Stimulated activated memory B cell treated with anti-CD40 and anti-IgM and Interleukin-4, amounts not matched to agents 10 μg/mL and 1 μg/mL and 100 μg/mL, for 72 hours (primary cell): ENCODE measurements at regions not wholly inside any gene's neighbourhood (a gene's known extent, or its start where the extent isn't known, plus 50 kb on each side); places are given as distances from the start of the nearest gene placed in this dataset.

Experiments
- ATAC-seq: fragments of 150-1000 bp; cut with Tn5 transposase; 2 replicates; pipeline ENCODE4 v1.10.0; 2021
- H3K27ac Mint-ChIP-seq: one replicate; pipeline ENCODE4 v1.8.0; 2022; ENCODE audit warnings: mild to moderate bottlenecking, mixed read lengths
- H3K27me3 Mint-ChIP-seq: one replicate; pipeline ENCODE4 v1.8.0; 2022; ENCODE audit warnings: mixed read lengths
- H3K36me3 Mint-ChIP-seq: one replicate; pipeline ENCODE4 v1.8.0; 2022; ENCODE audit warnings: mixed read lengths
- H3K4me1 Mint-ChIP-seq: one replicate; pipeline ENCODE4 v1.8.0; 2022; ENCODE audit warnings: mixed read lengths
- H3K4me3 Mint-ChIP-seq: one replicate; pipeline ENCODE4 v1.8.0; 2022; ENCODE audit warnings: mild to moderate bottlenecking, moderate library complexity, mixed read lengths
- H3K9me3 Mint-ChIP-seq: one replicate; pipeline ENCODE4 v1.8.0; 2022; ENCODE audit warnings: mixed read lengths

DNA sequence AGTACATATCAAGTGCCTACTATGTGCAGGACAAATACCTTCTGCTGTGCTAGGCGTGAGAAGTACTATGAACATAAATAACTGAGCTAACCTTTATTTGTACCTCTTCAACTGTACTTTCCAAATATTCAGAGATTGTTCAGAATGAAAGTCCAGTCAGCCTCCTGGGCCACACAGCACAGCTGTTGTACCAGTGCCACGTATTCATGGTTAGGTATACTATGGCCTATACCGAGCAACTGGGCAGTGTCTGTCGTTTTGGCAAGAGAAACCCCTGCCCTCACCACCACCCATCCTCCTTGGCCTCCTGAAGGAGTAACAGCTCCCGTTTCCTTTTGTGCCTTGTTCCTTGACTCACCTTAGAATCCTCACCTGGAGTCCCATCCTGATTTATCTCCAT is 53.0 kb downstream of the RASSF10 start:
- no peak overlapping the region for H3K27ac Mint-ChIP-seq
- H3K4me3 Mint-ChIP-seq = no peak overlapping the region

DNA sequence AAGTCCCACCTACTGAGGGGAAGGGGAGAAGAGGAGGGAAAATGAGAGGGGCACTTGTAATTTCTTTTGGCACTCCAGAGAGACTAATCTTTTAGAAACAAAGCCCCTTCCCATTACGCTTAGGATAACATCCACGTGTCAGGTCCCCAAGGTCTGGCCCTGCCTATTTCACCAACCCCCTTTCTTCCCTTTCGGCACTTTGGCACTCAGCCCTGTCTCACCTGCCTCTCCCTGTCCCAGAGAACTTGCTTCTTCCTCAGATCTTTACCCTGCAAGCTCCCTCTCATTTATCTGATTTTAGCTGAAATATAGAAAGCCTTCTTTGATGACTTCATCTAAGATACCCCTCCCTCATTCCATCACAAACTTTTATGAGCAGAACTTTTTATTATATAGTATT is 55.5 kb downstream of the RASSF10 start:
- peaks cover 8% of the 10 kb centered on the region for H3K27me3 Mint-ChIP-seq
- H3K4me3 Mint-ChIP-seq = no peak overlapping the region
- H3K27ac Mint-ChIP-seq = no peak overlapping the region
- H3K36me3 Mint-ChIP-seq = no peaks in the 10 kb centered on the region
- peaks cover 6% of the 10 kb centered on the region for H3K9me3 Mint-ChIP-seq
- no peaks in the 10 kb centered on the region for H3K4me1 Mint-ChIP-seq
- ATAC-seq = no peak

More for the DNA sequence above, 53.0 kb downstream of the RASSF10 start:
- Mint-ChIP-seq H3K27me3 (peaks cover 10% of the 10 kb centered on the region), H3K36me3 (no peaks in the 10 kb centered on the region), H3K9me3 (peaks cover 6% of the 10 kb centered on the region), H3K4me1 (no peaks in the 10 kb centered on the region)
- peak; percentile 41 for ATAC-seq

DNA sequence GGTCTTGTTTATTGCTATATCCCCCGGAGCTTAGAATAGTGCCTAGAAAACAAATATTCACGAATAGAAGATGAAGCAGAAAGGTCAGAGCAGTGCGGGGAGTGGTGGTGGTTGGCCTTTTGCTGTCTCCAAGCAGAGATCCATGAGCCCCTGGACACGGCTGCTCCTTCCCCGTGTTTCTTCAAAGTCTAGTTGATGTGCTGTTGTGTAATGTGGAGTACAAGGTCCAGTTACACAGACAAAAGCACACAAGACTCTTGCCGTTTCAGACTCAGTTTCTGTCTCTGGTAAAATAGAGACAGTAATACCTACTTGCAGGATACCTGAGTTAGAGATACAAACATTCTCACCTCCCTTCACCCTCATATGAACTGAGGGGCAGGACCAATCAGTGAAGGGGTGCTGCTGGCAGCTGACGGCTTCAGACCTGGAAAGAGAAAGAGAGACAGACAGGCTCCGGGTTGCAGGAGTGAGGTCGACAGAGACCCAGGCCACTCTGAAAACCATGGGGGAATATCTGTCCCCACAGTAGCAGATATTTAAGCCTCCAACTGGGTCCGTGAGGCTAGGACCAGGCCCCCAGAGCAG is 56.2 kb downstream of the RASSF10 start:
- peaks cover 8% of the 10 kb centered on the region for H3K27me3 Mint-ChIP-seq
- ATAC-seq = no peak
- peaks cover 6% of the 10 kb centered on the region for H3K9me3 Mint-ChIP-seq
- no peak overlapping the region for H3K4me3 Mint-ChIP-seq
- no peaks in the 10 kb centered on the region for H3K36me3 Mint-ChIP-seq
- H3K27ac Mint-ChIP-seq = no peak overlapping the region
- no peaks in the 10 kb centered on the region for H3K4me1 Mint-ChIP-seq

DNA sequence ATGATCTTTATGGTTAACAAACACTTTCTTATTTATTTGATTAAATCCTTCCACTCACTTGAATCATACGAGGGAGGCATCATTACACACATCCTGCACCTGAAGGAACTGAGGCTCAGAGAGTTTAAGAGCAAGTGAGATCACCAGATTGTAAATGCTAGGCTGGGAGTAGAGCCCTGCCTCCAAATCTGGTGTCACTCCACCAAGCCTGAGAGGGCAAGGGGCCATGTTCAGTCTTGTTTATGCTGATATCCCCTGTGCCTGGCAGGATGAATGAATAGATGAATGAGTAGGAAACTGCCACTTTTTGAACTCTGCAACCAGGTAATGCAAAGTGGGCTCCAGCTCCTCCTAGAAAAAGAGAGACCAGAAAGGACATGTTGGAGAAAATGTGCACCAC is 59.1 kb downstream of the RASSF10 start:
- Mint-ChIP-seq H3K4me1 (no peaks in the 10 kb centered on the region), H3K9me3 (peaks cover 3% of the 10 kb centered on the region), H3K4me3 (no peak overlapping the region), H3K36me3 (no peaks in the 10 kb centered on the region), H3K27me3 (peaks cover 8% of the 10 kb centered on the region), H3K27ac (no peak overlapping the region)
- no peak for ATAC-seq

DNA sequence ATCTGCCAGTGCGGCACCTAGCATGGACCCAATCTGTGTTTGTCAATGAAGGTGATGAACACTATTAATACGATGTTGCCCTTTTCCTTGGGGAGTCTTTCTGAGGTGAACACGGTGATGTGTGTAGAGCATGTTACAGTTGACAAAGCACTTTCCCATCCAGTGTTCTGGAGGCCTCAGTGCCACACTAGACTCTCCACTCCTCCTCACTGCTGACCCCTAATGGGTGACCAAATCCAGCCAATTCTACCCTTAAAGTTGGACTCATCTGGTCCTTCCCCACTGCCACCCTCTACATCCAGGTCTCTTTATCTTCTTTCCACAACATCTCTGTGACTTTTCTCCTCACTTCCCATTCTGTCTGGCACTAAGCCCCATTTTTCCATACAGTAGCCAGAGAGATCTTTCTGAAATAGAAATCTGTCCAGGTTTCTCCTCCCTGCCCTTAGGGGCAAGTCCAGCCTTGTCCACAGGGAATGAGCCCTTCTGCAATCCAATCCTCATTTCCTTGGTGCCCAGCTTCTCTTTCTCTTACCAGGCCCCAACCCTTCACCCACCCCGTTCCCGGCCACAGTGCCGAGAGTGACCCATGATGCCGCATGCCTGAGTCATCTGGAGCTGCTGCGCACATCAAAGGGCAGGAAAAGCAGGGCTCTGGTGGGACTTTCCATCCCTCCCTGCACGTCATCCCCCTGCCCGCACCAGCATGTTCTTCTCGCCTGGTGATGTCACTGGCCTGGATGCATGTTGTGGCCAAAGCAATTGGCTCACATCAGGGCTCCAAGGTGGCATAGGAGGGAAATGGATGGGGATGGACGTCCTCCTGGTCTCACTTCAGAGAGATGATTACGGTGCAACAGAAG is 64.2 kb downstream of the RASSF10 start:
- Mint-ChIP-seq H3K9me3 (no peaks in the 10 kb centered on the region), H3K4me1 (no peaks in the 10 kb centered on the region), H3K36me3 (no peaks in the 10 kb centered on the region), H3K4me3 (no peak overlapping the region), H3K27ac (no peak overlapping the region), H3K27me3 (peaks cover 9% of the 10 kb centered on the region)
- ATAC-seq = no peak

DNA sequence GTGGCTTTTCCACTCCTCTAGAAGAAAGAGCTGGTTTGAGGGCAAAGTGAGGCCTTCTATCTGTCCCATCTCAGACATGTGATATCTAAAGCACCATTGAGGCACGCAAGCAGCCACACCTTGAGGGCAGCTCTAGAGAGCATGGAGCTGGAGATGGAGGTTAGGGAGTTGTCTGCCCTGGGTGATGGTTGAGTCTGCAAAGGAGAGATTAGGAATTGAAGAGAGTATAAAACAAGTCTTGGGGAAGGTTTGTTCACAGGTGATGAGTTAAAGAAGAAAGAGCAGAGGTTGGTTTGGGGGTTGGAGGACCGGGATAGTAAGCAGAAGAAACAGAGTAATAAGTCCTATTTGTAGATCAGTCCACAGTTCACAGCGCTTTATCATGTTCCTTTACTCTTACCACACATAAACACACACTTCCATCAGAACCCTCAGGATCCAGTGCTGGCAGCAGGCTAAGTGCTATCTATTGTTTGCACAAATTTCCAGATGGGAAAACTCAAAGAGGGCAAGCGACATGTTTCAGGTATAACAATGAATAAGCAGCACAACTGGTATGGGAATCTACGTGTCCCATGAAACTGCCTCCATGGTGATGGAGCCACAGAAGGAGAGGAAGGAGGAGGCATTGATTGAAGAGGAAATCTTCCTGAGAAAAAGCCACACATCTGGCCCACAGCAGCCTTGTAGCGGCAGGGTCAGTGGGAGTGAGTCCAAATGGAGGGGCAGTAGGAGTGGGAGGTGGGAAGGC is 65.8 kb downstream of the RASSF10 start:
- ATAC-seq = no peak
- Mint-ChIP-seq H3K4me1 (no peaks in the 10 kb centered on the region), H3K36me3 (no peaks in the 10 kb centered on the region), H3K27me3 (peaks cover 19% of the 10 kb centered on the region), H3K9me3 (no peaks in the 10 kb centered on the region), H3K27ac (no peak overlapping the region), H3K4me3 (no peak overlapping the region)

DNA sequence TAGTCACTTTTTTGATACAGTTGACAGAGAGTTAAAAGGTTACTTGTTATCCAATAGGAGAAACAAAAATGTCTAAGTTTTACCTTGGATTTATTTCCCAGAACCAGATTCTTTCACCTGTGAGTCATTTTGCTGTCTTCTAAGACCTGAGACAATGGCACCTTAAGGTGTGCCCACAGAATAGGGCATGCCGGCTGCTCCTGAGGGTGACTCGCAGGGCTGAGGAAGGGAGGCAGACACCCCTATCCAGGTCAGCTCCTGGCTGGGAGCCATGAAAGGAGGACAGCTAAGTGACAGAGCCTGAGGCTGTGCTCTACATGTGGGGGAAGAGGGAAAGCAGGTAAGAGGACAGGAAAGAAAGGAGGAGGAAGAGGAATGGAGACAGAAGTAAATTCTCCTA is 67.8 kb downstream of the RASSF10 start:
- Mint-ChIP-seq H3K4me3 (no peak overlapping the region), H3K9me3 (peaks cover 3% of the 10 kb centered on the region), H3K27ac (no peak overlapping the region), H3K27me3 (peaks cover 22% of the 10 kb centered on the region), H3K4me1 (no peaks in the 10 kb centered on the region), H3K36me3 (no peaks in the 10 kb centered on the region)
- no peak for ATAC-seq

DNA sequence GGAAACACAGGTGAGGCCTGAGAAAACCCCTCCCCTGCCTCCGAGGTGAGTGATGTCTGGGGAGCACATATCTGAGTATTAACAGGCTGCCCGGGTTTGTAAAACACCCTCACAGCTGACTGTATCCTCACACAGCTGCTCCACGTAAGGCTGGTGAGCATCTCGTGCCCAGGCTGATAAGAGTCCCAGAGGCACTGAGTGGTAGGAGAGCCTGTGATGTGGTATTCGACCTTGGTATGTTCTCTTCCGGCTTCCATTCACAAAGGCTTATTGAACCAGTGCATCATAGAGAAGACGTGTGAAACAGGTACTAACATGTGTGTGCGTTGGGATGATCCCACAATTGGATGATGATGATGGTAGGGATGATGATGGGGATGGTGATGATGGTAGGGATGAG is 71.7 kb downstream of the RASSF10 start:
- Mint-ChIP-seq H3K9me3 (peaks cover 3% of the 10 kb centered on the region), H3K36me3 (no peaks in the 10 kb centered on the region), H3K4me3 (no peak overlapping the region), H3K4me1 (no peaks in the 10 kb centered on the region), H3K27ac (no peak overlapping the region), H3K27me3 (peaks cover 41% of the 10 kb centered on the region)
- ATAC-seq = no peak

DNA sequence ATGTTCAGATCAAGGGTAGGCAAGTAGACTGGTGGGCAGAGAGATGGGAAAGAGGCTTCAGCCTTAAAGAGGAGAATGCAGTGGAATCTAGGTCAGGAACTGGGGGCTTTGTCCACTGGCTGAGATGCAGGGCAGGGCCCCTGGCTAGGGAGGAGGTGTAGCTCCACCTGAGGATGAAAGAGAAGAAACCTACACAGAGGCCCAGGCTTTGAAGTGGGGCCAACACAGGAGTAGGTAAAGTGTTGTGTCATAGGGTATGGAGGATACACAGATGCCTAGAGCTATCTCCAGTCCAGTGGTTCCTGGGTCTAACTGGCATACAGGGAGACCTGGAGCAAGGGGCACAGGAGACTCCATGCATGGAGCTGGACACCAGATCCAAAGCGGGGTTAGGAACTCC is 73.5 kb downstream of the RASSF10 start:
- Mint-ChIP-seq H3K36me3 (no peaks in the 10 kb centered on the region), H3K27ac (no peak overlapping the region), H3K4me3 (no peak overlapping the region), H3K27me3 (peaks cover 39% of the 10 kb centered on the region), H3K4me1 (no peaks in the 10 kb centered on the region), H3K9me3 (peaks cover 9% of the 10 kb centered on the region)
- ATAC-seq = no peak

DNA sequence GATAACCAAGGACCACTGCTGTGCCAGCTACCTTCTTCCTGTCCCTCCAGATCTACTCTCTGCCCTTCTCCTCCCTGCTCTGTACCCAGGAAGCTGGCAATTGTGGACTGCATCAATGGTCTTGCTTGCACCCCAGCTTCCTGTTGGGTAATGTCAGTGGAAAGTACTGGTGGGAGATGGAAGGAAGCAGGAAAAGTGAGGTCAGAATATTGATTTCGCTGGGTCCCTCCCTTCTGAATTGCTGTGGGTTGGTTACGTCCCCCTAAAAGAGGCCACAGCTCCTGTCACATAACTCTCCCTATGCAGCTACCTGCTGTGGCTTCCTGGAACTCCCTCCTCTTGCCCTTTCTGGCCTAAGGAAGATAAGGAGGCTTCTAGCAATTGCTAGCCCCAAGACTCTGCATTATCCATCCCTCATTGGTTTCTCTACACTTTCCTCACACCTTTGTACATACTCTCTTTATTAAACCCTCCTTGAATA is 81.2 kb downstream of the RASSF10 start:
- no peak overlapping the region for H3K27ac Mint-ChIP-seq
- no peak overlapping the region for H3K4me3 Mint-ChIP-seq
- peaks cover 15% of the 10 kb centered on the region for H3K9me3 Mint-ChIP-seq
- no peaks in the 10 kb centered on the region for H3K4me1 Mint-ChIP-seq
- ATAC-seq = no peak
- H3K36me3 Mint-ChIP-seq = no peaks in the 10 kb centered on the region
- no peaks in the 10 kb centered on the region for H3K27me3 Mint-ChIP-seq

DNA sequence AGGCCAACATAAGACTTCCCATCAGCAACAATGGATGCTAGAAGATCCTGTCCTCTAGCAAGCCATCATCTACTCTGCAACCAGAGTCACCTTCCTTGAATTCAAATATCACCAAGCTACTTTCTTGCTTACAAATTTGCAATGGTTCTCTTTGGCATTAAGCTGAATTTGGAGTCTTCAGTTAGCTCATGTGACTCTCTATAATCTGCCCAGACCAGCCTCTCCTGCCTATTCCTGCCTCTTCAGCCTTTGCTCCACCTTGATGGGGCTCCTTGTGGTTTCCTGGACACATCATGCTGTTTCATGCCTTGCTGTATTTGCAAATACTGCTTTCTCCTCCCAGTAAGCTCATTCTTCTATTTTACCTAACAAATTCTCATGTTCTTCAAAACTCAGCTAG is 82.3 kb downstream of the RASSF10 start:
- H3K36me3 Mint-ChIP-seq = no peaks in the 10 kb centered on the region
- no peak overlapping the region for H3K27ac Mint-ChIP-seq
- H3K9me3 Mint-ChIP-seq = peaks cover 15% of the 10 kb centered on the region
- no peak overlapping the region for H3K4me3 Mint-ChIP-seq
- no peaks in the 10 kb centered on the region for H3K27me3 Mint-ChIP-seq
- H3K4me1 Mint-ChIP-seq = no peaks in the 10 kb centered on the region
- no peak for ATAC-seq

DNA sequence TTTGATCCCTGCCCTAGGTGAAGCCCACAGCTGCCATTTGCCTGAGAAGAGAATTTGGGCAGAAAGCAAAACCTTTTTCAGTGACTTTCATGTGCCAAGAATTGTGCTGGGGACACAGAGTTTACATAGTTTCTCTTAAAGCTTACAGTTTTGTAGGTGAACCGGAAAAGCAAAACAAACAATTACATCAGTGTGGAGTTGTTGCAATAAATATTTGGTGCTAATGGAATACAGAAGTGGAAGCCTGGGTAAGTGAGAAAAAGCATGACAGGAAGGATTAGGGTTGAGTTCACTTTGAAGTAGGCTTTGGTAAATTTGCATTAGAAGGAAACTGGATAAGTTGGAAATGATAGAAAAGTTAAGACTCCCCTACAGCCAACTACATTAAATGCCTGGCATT is 82.7 kb downstream of the RASSF10 start:
- no peak for ATAC-seq
- H3K4me1 Mint-ChIP-seq = no peaks in the 10 kb centered on the region

DNA sequence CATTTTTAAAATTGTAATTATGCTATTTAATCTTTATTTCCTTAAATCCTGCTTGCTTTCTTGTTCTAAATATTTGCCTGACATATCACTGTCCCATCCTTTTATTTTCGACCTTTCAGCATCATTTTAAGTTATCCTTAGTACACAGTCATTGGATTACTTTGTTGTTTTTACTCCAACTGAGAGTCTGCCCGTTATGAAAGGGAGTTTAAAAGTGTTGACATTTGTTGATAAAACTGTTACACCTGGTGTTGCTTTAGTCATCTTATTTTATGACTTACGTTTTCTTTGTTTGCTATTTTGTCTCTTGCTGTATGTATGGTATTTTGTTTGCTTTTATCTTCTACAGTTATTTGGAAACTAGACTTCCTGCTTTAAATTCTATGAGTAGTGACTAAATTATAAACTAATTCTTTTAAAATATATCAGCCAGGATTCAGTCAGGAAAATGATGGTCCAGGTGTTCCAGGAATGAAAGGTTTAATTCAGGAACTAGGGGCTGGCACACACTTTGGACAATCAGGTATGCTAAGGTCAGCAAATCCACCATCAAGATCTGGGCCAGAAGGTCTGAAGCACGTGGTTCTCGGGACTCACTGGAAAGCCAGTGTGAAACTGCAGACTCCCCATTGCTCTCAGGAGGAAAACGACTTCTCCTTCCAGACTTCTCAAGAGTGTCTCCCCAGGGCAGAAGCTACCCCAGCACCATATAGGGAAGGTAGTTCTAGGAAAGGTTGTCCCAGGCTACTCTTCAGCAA is 86.0 kb downstream of the RASSF10 start:
- no peaks in the 10 kb centered on the region for H3K36me3 Mint-ChIP-seq
- no peak for ATAC-seq

More for the DNA sequence above, 82.7 kb downstream of the RASSF10 start:
- H3K27ac Mint-ChIP-seq = no peak overlapping the region
- H3K4me3 Mint-ChIP-seq = no peak overlapping the region
- no peaks in the 10 kb centered on the region for H3K27me3 Mint-ChIP-seq
- H3K9me3 Mint-ChIP-seq = peaks cover 15% of the 10 kb centered on the region
- no peaks in the 10 kb centered on the region for H3K36me3 Mint-ChIP-seq

DNA sequence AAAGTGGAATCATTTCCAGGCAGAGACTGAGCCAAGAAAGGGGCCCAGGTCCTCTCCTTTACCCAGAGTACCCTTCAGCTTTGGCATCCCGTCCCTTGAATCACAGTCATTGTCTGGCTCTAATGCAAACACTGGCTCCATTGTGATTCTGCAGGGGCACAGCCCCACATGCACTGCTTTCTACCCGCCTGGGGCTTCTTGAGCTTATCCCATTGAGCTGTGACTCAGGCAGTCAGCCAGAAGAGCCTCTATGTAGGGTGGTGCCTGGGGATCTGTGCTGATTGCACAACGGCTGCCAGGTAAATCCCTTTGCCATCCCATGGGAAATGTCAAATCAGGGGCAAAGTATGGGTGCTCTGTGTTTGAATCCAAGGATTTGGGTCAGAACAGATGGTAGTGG is 88.9 kb downstream of the RASSF10 start:
- Mint-ChIP-seq H3K4me3 (no peak overlapping the region), H3K27me3 (peaks cover 9% of the 10 kb centered on the region), H3K9me3 (peaks cover 3% of the 10 kb centered on the region), H3K36me3 (no peaks in the 10 kb centered on the region), H3K4me1 (no peaks in the 10 kb centered on the region), H3K27ac (no peak overlapping the region)
- ATAC-seq = no peak

More for the DNA sequence above, 86.0 kb downstream of the RASSF10 start:
- H3K27me3 Mint-ChIP-seq = peaks cover 9% of the 10 kb centered on the region
- H3K4me1 Mint-ChIP-seq = no peaks in the 10 kb centered on the region
- H3K9me3 Mint-ChIP-seq = peaks cover 11% of the 10 kb centered on the region
- no peak overlapping the region for H3K27ac Mint-ChIP-seq
- H3K4me3 Mint-ChIP-seq = no peak overlapping the region
